ENCODE measurements at regions not wholly inside any gene's neighbourhood (a gene's known extent, or its start where the extent isn't known, plus 50 kb on each side); places are given as distances from the start of the nearest gene placed in this dataset.

DNA sequence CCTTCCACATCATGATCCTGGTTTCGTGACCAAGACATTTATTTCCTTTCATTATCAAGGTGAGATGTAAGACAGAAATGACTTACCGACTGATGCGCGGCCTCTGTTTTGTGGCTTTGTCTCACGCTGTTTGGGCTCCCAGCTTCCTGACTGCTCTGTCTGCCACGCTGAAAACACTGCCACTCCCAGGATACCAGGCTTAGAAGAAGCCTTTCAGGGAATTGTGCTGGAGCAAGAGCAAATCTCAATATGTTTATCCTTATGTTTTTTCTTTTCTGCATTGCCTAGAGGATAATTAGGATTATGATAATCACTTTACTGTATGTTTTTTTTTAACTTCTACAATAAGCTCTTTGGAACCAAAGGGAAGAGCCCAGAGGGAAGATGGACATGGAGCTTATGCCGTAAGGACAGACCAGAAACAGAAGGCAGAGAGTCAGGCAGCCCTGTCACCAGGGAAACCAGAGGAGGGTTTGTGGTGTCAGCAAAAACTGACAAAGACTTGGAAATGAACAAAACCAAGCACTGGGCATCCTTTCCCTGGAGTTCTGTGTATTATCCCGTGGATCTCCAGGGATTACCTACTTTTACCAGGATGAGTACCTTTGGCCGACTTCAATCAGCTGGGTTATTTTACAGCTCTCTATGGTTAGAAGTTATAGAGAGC lies 68.2 kb upstream of the ISX start:
- Histone ChIP-seq H3K36me3 (no peaks in the 10 kb centered on the region), H3K4me3 (no peak overlapping the region), H3K4me1 (no peaks in the 10 kb centered on the region), H3K27ac (no peak overlapping the region), H3K27me3 (no peaks in the 10 kb centered on the region), H3K9me3 (no peaks in the 10 kb centered on the region)
- no peak for DNase-seq (ENCODE audit: low spot score)
- TF ChIP-seq, protein P1, sequence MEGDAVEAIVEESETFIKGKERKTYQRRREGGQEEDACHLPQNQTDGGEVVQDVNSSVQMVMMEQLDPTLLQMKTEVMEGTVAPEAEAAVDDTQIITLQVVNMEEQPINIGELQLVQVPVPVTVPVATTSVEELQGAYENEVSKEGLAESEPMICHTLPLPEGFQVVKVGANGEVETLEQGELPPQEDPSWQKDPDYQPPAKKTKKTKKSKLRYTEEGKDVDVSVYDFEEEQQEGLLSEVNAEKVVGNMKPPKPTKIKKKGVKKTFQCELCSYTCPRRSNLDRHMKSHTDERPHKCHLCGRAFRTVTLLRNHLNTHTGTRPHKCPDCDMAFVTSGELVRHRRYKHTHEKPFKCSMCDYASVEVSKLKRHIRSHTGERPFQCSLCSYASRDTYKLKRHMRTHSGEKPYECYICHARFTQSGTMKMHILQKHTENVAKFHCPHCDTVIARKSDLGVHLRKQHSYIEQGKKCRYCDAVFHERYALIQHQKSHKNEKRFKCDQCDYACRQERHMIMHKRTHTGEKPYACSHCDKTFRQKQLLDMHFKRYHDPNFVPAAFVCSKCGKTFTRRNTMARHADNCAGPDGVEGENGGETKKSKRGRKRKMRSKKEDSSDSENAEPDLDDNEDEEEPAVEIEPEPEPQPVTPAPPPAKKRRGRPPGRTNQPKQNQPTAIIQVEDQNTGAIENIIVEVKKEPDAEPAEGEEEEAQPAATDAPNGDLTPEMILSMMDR (IDR thresholded peaks at IDR 0.05) = no peak

DNA sequence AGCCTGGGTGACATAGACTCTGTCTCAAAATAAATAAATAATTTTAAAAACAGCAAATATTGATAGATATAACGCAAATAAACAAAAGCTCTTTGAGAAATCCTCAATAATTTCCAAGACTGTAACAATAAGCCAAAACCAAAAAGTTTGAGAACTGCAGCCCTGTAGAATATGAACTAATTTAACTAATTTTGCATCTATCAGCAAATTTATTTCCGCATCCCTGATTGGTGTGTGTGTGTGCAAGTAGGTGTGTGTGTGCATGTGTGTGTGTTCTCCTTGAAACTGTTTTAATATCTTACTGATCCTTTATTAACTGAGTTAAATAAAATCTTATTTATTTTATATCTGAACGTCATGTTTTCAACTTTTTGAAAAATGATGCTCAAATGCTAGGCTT lies 67.0 kb upstream of the ISX start:
- TF ChIP-seq, protein P1 (IDR thresholded peaks at IDR 0.05) = no peak
- no peaks in the 10 kb centered on the region for H3K4me1 ChIP-seq
- H3K4me3 ChIP-seq = no peak overlapping the region
- H3K27me3 ChIP-seq = no peaks in the 10 kb centered on the region
- H3K27ac ChIP-seq = no peak overlapping the region
- H3K9me3 ChIP-seq = no peaks in the 10 kb centered on the region
- DNase-seq (ENCODE audit: low spot score) = no peak
- no peaks in the 10 kb centered on the region for H3K36me3 ChIP-seq

DNA sequence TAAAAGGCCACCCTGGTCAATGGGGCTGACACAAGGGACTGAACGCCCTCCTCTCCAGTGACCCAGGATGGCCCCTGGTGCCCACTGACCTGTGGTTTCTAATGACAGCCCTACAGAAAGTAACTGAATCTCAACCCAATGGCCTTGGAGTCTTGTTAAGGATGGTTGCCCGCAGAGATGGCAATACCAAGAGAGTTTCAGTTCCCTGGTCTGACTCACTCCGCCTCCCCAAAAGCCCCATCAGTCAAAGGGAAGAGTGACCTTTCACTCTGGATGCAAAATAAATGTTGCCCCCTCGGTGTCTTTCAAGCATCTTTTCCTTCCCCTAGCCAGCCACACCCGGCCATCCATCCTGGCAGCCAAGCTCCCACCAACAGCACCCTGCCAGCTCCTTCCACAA lies 57.7 kb upstream of the ISX start:
- H3K4me1 ChIP-seq = no peaks in the 10 kb centered on the region
- H3K27me3 ChIP-seq = no peaks in the 10 kb centered on the region
- no peak overlapping the region for H3K27ac ChIP-seq
- TF ChIP-seq, protein P1 (IDR thresholded peaks at IDR 0.05) = no peak
- H3K36me3 ChIP-seq = no peaks in the 10 kb centered on the region
- DNase-seq (ENCODE audit: low spot score) = no peak
- no peaks in the 10 kb centered on the region for H3K9me3 ChIP-seq
- no peak overlapping the region for H3K4me3 ChIP-seq

DNA sequence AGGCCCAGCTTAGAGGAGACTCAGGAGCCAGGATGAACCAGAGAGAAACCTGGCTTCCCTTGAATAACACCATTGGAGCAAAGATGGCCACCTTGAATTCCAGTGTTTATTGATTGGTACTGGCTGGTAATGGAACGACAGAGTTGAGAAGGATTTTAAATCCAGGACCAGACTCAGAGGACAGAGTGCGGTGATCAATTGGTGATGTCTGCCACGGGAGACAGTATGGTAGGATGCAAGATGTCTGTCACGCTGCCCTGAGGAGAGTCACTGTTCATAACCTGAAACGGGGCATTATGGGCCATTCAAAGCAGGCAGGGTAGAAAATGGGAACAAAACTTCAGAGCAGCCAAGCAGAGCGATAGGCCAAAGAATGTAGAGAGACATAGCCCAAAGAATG lies 55.4 kb upstream of the ISX start:
- TF ChIP-seq, protein P1 (IDR thresholded peaks at IDR 0.05) = no peak
- Histone ChIP-seq H3K27ac (no peak overlapping the region), H3K4me1 (no peaks in the 10 kb centered on the region), H3K9me3 (no peaks in the 10 kb centered on the region), H3K27me3 (no peaks in the 10 kb centered on the region), H3K4me3 (no peak overlapping the region), H3K36me3 (no peaks in the 10 kb centered on the region)
- no peak for DNase-seq (ENCODE audit: low spot score)

DNA sequence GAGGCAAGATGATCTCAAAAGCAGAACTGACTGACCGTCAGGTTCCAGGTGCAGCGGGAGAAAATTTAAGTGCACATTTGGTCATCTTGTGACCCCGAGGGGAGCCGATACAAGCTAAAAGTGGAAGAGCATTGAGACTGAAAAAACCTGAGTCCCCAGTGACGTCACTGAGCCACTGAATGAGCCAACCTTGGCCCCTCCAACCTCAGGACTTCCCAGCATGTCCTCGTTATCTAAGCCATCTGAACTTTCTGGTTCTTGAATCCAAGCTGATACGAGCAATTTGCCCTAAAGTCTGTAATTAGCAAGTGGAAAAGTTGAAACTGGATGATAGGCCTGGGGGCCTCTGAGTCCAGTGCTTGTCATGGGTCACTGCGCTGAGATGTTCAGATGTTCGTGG lies 51.1 kb upstream of the ISX start:
- no peak for DNase-seq (ENCODE audit: low spot score)
- TF ChIP-seq, protein P1 (IDR thresholded peaks at IDR 0.05) = no peak
- H3K27me3 ChIP-seq = no peaks in the 10 kb centered on the region
- H3K27ac ChIP-seq = no peak overlapping the region
- H3K4me3 ChIP-seq = no peak overlapping the region
- no peaks in the 10 kb centered on the region for H3K36me3 ChIP-seq
- H3K9me3 ChIP-seq = no peaks in the 10 kb centered on the region
- no peaks in the 10 kb centered on the region for H3K4me1 ChIP-seq

All from right atrium auricular region (tissue), 2 donors.